Fibroblast of peridontal ligament (primary cell): ENCODE measurements at regions not wholly inside any gene's neighbourhood (a gene's known extent, or its start where the extent isn't known, plus 50 kb on each side); places are given as distances from the start of the nearest gene placed in this dataset.
"Not testable (repeated sequence)": the region's sequence is repeated elsewhere in the genome, so short reads cannot be mapped to it uniquely, and the experiment has no call there.

Experiments
- DNase-seq: peaks from one replicate; pipeline ENCODE4 v3.0.0-alpha.2; 2010; ENCODE audit errors: extremely low read depth

- no peak for DNase-seq
Observed at GRCh38 chr10:128576943-128577670, 450.9 kb upstream of the MKI67 start.

- DNase-seq: no peak
Observed at GRCh38 chr10:128577958-128578750, 451.9 kb upstream of the MKI67 start.

- no peak for DNase-seq
Observed at GRCh38 chr10:128578766-128579165, 452.5 kb upstream of the MKI67 start.

- DNase-seq: no peak
Observed at GRCh38 chr10:128579280-128579865, 453.1 kb upstream of the MKI67 start.

GRCh38 chr10:128579901-128580300 lies 453.7 kb upstream of the MKI67 start:
- no peak for DNase-seq

- not testable (repeated sequence) for DNase-seq
Observed at GRCh38 chr10:128583125-128583524, 456.9 kb upstream of the MKI67 start.

- not testable (repeated sequence) for DNase-seq
Observed at GRCh38 chr10:128586599-128586998, 460.4 kb upstream of the MKI67 start.

GRCh38 chr10:128587689-128588088 lies 461.5 kb upstream of the MKI67 start:
- DNase-seq: no peak

- DNase-seq: no peak
Observed at GRCh38 chr10:128588402-128588801, 462.2 kb upstream of the MKI67 start.

GRCh38 chr10:128594688-128595087 lies 468.5 kb upstream of the MKI67 start:
- DNase-seq: no peak

- DNase-seq: no peak
Observed at GRCh38 chr10:128596906-128597305, 470.7 kb upstream of the MKI67 start.

- no peak for DNase-seq
Observed at GRCh38 chr10:128599030-128599429, 472.8 kb upstream of the MKI67 start.

GRCh38 chr10:128599538-128599937 lies 473.3 kb upstream of the MKI67 start:
- DNase-seq: no peak

- DNase-seq: no peak
Observed at GRCh38 chr10:128602183-128602582, 476.0 kb upstream of the MKI67 start.

GRCh38 chr10:128604025-128604424 lies 477.8 kb upstream of the MKI67 start:
- DNase-seq: no peak

GRCh38 chr10:128605180-128605579 lies 479.0 kb upstream of the MKI67 start:
- no peak for DNase-seq

- no peak for DNase-seq
Observed at GRCh38 chr10:128606055-128606454, 479.8 kb upstream of the MKI67 start.

GRCh38 chr10:128608791-128609190 lies 482.6 kb upstream of the MKI67 start:
- DNase-seq: no peak

GRCh38 chr10:128609460-128609859 lies 483.2 kb upstream of the MKI67 start:
- DNase-seq: no peak

- DNase-seq: no peak
Observed at GRCh38 chr10:128610113-128610512, 483.9 kb upstream of the MKI67 start.

GRCh38 chr10:128612195-128612594 lies 486.0 kb upstream of the MKI67 start:
- DNase-seq: no peak

GRCh38 chr10:128612631-128613030 lies 486.4 kb upstream of the MKI67 start:
- DNase-seq: no peak
